ENCODE measurements at regions not wholly inside any gene's neighbourhood (a gene's known extent, or its start where the extent isn't known, plus 50 kb on each side); places are given as distances from the start of the nearest gene placed in this dataset.

DNA sequence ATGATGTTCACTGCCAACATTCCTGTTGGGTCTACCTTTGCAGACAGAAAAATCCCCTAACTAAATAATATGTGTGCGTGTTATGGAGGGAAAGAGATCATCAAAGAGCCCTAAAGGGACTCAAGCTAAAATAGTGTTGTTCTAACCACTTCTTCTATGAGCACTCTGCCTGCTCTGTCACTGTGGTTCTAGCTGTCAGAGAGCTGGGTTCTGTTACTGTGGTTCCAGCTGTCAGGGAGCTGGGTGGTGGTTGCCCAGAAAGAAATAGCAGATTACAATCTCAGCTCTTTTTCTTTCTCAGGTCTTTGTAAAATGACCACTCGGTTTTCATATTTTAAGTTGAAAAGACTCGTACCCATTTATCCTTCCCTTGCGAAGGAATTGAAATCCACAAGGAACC lies 176.3 kb downstream of the HS3ST3A1 start:
- TF ChIP-seq, protein P1, sequence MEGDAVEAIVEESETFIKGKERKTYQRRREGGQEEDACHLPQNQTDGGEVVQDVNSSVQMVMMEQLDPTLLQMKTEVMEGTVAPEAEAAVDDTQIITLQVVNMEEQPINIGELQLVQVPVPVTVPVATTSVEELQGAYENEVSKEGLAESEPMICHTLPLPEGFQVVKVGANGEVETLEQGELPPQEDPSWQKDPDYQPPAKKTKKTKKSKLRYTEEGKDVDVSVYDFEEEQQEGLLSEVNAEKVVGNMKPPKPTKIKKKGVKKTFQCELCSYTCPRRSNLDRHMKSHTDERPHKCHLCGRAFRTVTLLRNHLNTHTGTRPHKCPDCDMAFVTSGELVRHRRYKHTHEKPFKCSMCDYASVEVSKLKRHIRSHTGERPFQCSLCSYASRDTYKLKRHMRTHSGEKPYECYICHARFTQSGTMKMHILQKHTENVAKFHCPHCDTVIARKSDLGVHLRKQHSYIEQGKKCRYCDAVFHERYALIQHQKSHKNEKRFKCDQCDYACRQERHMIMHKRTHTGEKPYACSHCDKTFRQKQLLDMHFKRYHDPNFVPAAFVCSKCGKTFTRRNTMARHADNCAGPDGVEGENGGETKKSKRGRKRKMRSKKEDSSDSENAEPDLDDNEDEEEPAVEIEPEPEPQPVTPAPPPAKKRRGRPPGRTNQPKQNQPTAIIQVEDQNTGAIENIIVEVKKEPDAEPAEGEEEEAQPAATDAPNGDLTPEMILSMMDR (IDR thresholded peaks at IDR 0.05): no peak
- TF ChIP-seq POLR2A (IDR thresholded peaks at IDR 0.05) (no peak), EP300 (IDR thresholded peaks at IDR 0.05) (no peak)

Data from tibial nerve (tissue), 4 donors.